Liver (tissue), 3 donors: ENCODE measurements at regions not wholly inside any gene's neighbourhood (a gene's known extent, or its start where the extent isn't known, plus 50 kb on each side); places are given as distances from the start of the nearest gene placed in this dataset.

ENCODE experiments used
- CTCF ChIP-seq: fragments of 150-350 bp; IDR thresholded peaks from 2 replicates; pipeline ENCODE4 v1.5.1; 2017; ENCODE audit warnings: improper control_type of control experiment, low read depth, low read length; ENCODE audit not compliant: missing input control
- FOXA2 ChIP-seq: IDR thresholded peaks from 2 replicates; pipeline ENCODE4 v1.6.1; 2016; ENCODE audit warnings: antibody characterized with exemption
- GABPA ChIP-seq, 2 donors: IDR thresholded peaks in 1 of 2; conservative IDR thresholded peaks in 1 of 2; 2 replicates each; pipeline ENCODE4 v1.6.1; 2016; ENCODE audit warnings: antibody characterized with exemption in 2 of 2, mild to moderate bottlenecking in 1 of 2, moderate library complexity in 1 of 2
- RAD21 ChIP-seq, 2 donors: IDR thresholded peaks; 2 replicates each; pipeline ENCODE4 v1.6.1; 2016; ENCODE audit warnings: antibody characterized with exemption in 2 of 2, mild to moderate bottlenecking in 2 of 2
- REST ChIP-seq: IDR thresholded peaks from 2 replicates; pipeline ENCODE4 v1.6.1; 2016; ENCODE audit warnings: antibody characterized with exemption, mild to moderate bottlenecking
- RXRA ChIP-seq, 2 donors: IDR thresholded peaks; 2 replicates each; pipeline ENCODE4 v1.6.1; 2017 to 2018; ENCODE audit warnings: antibody characterized with exemption in 2 of 2, mild to moderate bottlenecking in 1 of 2
- SP1 ChIP-seq: IDR thresholded peaks from 2 replicates; pipeline ENCODE4 v1.6.1; 2018; ENCODE audit warnings: antibody characterized with exemption, mild to moderate bottlenecking
- TAF1 ChIP-seq: conservative IDR thresholded peaks from 2 replicates; pipeline ENCODE4 v1.6.1; 2016; ENCODE audit warnings: antibody characterized with exemption, mild to moderate bottlenecking
- YY1 ChIP-seq: IDR thresholded peaks from 2 replicates; pipeline ENCODE4 v1.6.1; 2016; ENCODE audit warnings: antibody characterized with exemption, mild to moderate bottlenecking
- TF ChIP-seq, protein P1 (sequence below): IDR thresholded peaks from 2 replicates; pipeline ENCODE4 v1.6.1; 2016; ENCODE audit warnings: antibody characterized with exemption
- donor health status: healthy.
- donor health status: healthy.

- TF ChIP-seq GABPA (IDR thresholded peaks at IDR 0.05 in 1 of 2, conservative IDR thresholded peaks at IDR 0.05 in 1 of 2), result no peak
- TF ChIP-seq CTCF, result no peak
- TF ChIP-seq YY1, result no peak
- TF ChIP-seq RAD21 (IDR thresholded peaks at IDR 0.05), result no peak
- TF ChIP-seq TAF1, result no peak
- no peak for TF ChIP-seq SP1
- no peak for TF ChIP-seq FOXA2
- TF ChIP-seq, protein P1, sequence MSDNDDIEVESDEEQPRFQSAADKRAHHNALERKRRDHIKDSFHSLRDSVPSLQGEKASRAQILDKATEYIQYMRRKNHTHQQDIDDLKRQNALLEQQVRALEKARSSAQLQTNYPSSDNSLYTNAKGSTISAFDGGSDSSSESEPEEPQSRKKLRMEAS, result no peak
- no peak for TF ChIP-seq RXRA (IDR thresholded peaks at IDR 0.05)
- TF ChIP-seq REST, result no peak
These were observed 855.5 kb upstream of the POM121L12 start for GRCh38 chr7:52179934-52180333.
